HepG2 (cell line): ENCODE measurements at regions not wholly inside any gene's neighbourhood (a gene's known extent, or its start where the extent isn't known, plus 50 kb on each side); places are given as distances from the start of the nearest gene placed in this dataset.
A peak's percentile ranks its signal among the peaks of the same experiment; 100 is the strongest.

Experiments
- HOXD1 ChIP-seq: sonication (generic); formaldehyde crosslinking; IDR thresholded peaks from 2 replicates; pipeline ENCODE4 v1.5.0; 2020; ENCODE audit warnings: missing genetic modification reagents
- KAT8 ChIP-seq: IDR thresholded peaks from 2 replicates; pipeline ENCODE4 v1.6.1; 2016; ENCODE audit warnings: missing genetic modification reagents, missing compliant biosample characterization
- KDM2A ChIP-seq: sonication (generic); formaldehyde crosslinking; IDR thresholded peaks from 2 replicates; pipeline ENCODE4 v1.4.0; 2020; ENCODE audit warnings: low read depth, missing genetic modification reagents, borderline replicate concordance
- KDM5A ChIP-seq: fragments of 200-600 bp; sonication (generic); IDR thresholded peaks from 2 replicates; pipeline ENCODE4 v1.7.0; 2018; ENCODE audit warnings: antibody characterized with exemption, mild to moderate bottlenecking, low read length, borderline replicate concordance
- MLXIP ChIP-seq: sonication (generic); formaldehyde crosslinking; IDR thresholded peaks from 2 replicates; pipeline ENCODE4 v1.9.0; 2021; ENCODE audit warnings: missing genetic modification reagents, borderline replicate concordance
- MTA1 ChIP-seq: sonication (generic); formaldehyde crosslinking; IDR thresholded peaks from 2 replicates; pipeline ENCODE4 v1.4.0; 2020; ENCODE audit warnings: missing genetic modification reagents, mild to moderate bottlenecking, borderline replicate concordance
- PHF20 ChIP-seq: sonication (generic); formaldehyde crosslinking; IDR thresholded peaks from 2 replicates; pipeline ENCODE4 v1.5.0; 2020; ENCODE audit warnings: mild to moderate bottlenecking, missing genetic modification reagents
- PLRG1 ChIP-seq: fragments of 450-650 bp; conservative IDR thresholded peaks from 2 replicates; pipeline ENCODE4 v1.6.1; 2016
- RORA ChIP-seq: sonication (generic); formaldehyde crosslinking; IDR thresholded peaks from 2 replicates; pipeline ENCODE4 v1.5.0; 2020; ENCODE audit warnings: mild to moderate bottlenecking, missing genetic modification reagents, moderate library complexity
- SCMH1 ChIP-seq: sonication (generic); formaldehyde crosslinking; IDR thresholded peaks from 2 replicates; pipeline ENCODE4 v1.9.0; 2021; ENCODE audit warnings: missing genetic modification reagents, mild to moderate bottlenecking, borderline replicate concordance
- SRSF4 ChIP-seq: fragments of 200-400 bp; formaldehyde crosslinking; IDR thresholded peaks from one replicate; pipeline ENCODE4 v1.6.1; 2018; ENCODE audit warnings: mild to moderate bottlenecking, low read depth, low read length, moderate library complexity; ENCODE audit not compliant: poor library complexity, severe bottlenecking
- TBX2 ChIP-seq: sonication (generic); formaldehyde crosslinking; IDR thresholded peaks from 2 replicates; pipeline ENCODE4 v1.5.0; 2020; ENCODE audit warnings: missing genetic modification reagents, mild to moderate bottlenecking, borderline replicate concordance
- TOE1 ChIP-seq: sonication (generic); formaldehyde crosslinking; IDR thresholded peaks from 2 replicates; pipeline ENCODE4 v1.4.0; 2020; ENCODE audit warnings: mild to moderate bottlenecking, missing genetic modification reagents
- ZHX1 ChIP-seq: sonication (generic); formaldehyde crosslinking; IDR thresholded peaks from 2 replicates; pipeline ENCODE4 v1.8.1; 2022; ENCODE audit warnings: low read depth, mild to moderate bottlenecking, missing genetic modification reagents
- ZKSCAN8 ChIP-seq: IDR thresholded peaks from 2 replicates; pipeline ENCODE4 v1.6.1; 2016; ENCODE audit warnings: borderline replicate concordance, missing genetic modification reagents, missing compliant biosample characterization
- ZMYM4 ChIP-seq: sonication (generic); formaldehyde crosslinking; IDR thresholded peaks from 2 replicates; pipeline ENCODE4 v1.8.1; 2023; ENCODE audit warnings: mild to moderate bottlenecking, missing genetic modification reagents
- ZNF83 ChIP-seq: sonication (generic); formaldehyde crosslinking; IDR thresholded peaks from 2 replicates; pipeline ENCODE4 v1.4.0; 2020; ENCODE audit warnings: missing genetic modification reagents, mild to moderate bottlenecking, borderline replicate concordance
- TF ChIP-seq, protein P1 (sequence below): IDR thresholded peaks from 2 replicates; pipeline ENCODE4 v1.6.1; 2018; ENCODE audit warnings: missing genetic modification reagents, mild to moderate bottlenecking, missing compliant biosample characterization
- TF ChIP-seq, protein P2 (sequence below): sonication (generic); formaldehyde crosslinking; IDR thresholded peaks from 2 replicates; pipeline ENCODE4 v1.5.0; 2020; ENCODE audit warnings: mild to moderate bottlenecking, missing genetic modification reagents

GRCh38 chr1:88175631-88176226, 508.3 kb upstream of the PKN2 start (continued):
- TF ChIP-seq TOE1 (CRISPR knock-in tag) (no peak), TBX2 (CRISPR knock-in tag) (peak; percentile 90), SCMH1 (no peak), ZNF83 (CRISPR knock-in tag) (no peak), ZHX1 (CRISPR knock-in tag) (peak; percentile 35; the same call in 1 of the 2 replicates), HOXD1 (peak; percentile 87; the same call in 1 of the 2 replicates), PHF20 (CRISPR knock-in tag) (no peak; the same call in 1 of the 2 replicates), ZKSCAN8 (CRISPR knock-in tag) (peak; percentile 80), KDM2A (CRISPR knock-in tag) (peak; percentile 68; the same call in 1 of the 2 replicates), RORA (CRISPR knock-in tag) (no peak), SRSF4 (no peak), MTA1 (CRISPR knock-in tag) (peak; percentile 44; the same call in 1 of the 2 replicates), KAT8 (CRISPR knock-in tag) (peak; percentile 83), PLRG1 (no peak), MLXIP (CRISPR knock-in tag) (0 out of 2 replicates have a peak, but pooled peaks have one; percentile 73), KDM5A (no peak), ZMYM4 (CRISPR knock-in tag) (peak; percentile 92)
- TF ChIP-seq, protein P1, sequence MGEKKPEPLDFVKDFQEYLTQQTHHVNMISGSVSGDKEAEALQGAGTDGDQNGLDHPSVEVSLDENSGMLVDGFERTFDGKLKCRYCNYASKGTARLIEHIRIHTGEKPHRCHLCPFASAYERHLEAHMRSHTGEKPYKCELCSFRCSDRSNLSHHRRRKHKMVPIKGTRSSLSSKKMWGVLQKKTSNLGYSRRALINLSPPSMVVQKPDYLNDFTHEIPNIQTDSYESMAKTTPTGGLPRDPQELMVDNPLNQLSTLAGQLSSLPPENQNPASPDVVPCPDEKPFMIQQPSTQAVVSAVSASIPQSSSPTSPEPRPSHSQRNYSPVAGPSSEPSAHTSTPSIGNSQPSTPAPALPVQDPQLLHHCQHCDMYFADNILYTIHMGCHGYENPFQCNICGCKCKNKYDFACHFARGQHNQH = peak; percentile 97
- TF ChIP-seq, protein P2, sequence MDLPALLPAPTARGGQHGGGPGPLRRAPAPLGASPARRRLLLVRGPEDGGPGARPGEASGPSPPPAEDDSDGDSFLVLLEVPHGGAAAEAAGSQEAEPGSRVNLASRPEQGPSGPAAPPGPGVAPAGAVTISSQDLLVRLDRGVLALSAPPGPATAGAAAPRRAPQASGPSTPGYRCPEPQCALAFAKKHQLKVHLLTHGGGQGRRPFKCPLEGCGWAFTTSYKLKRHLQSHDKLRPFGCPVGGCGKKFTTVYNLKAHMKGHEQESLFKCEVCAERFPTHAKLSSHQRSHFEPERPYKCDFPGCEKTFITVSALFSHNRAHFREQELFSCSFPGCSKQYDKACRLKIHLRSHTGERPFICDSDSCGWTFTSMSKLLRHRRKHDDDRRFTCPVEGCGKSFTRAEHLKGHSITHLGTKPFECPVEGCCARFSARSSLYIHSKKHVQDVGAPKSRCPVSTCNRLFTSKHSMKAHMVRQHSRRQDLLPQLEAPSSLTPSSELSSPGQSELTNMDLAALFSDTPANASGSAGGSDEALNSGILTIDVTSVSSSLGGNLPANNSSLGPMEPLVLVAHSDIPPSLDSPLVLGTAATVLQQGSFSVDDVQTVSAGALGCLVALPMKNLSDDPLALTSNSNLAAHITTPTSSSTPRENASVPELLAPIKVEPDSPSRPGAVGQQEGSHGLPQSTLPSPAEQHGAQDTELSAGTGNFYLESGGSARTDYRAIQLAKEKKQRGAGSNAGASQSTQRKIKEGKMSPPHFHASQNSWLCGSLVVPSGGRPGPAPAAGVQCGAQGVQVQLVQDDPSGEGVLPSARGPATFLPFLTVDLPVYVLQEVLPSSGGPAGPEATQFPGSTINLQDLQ (CRISPR knock-in tag) = peak; percentile 74; the same call in 1 of the 2 replicates
